Effector memory CD4-positive, alpha-beta T cell (primary cell): ENCODE measurements at regions not wholly inside any gene's neighbourhood (a gene's known extent, or its start where the extent isn't known, plus 50 kb on each side); places are given as distances from the start of the nearest gene placed in this dataset.

Experiments
- DNase-seq, 3 donors: peaks; one replicate each; pipeline ENCODE4 v3.0.0-alpha.2; 2020
- H3K27ac ChIP-seq: 2 replicates; pipeline ENCODE4 v1.7.0; 2013; ENCODE audit warnings: mild to moderate bottlenecking, low read length, moderate library complexity; ENCODE audit not compliant: insufficient read depth, poor library complexity, severe bottlenecking
- H3K27me3 ChIP-seq: replicated peaks from 2 replicates; pipeline ENCODE4 v1.7.0; 2013; ENCODE audit warnings: mild to moderate bottlenecking, low read length; ENCODE audit not compliant: insufficient read depth, control insufficient read depth, poor library complexity, severe bottlenecking
- H3K36me3 ChIP-seq: 2 replicates; pipeline ENCODE4 v1.7.0; 2013; ENCODE audit warnings: mild to moderate bottlenecking, low read length, moderate library complexity; ENCODE audit not compliant: control insufficient read depth, insufficient read depth
- H3K4me1 ChIP-seq: 2 replicates; pipeline ENCODE4 v1.7.0; 2013; ENCODE audit warnings: low read length, mild to moderate bottlenecking; ENCODE audit not compliant: control insufficient read depth, insufficient read depth, poor library complexity, severe bottlenecking
- H3K4me3 ChIP-seq: 2 replicates; pipeline ENCODE4 v1.7.0; 2013; ENCODE audit warnings: low read length, low read depth, mild to moderate bottlenecking; ENCODE audit not compliant: insufficient read depth, poor library complexity, severe bottlenecking
- H3K9me3 ChIP-seq: 2 replicates; pipeline ENCODE4 v1.7.0; 2013; ENCODE audit warnings: mild to moderate bottlenecking, low read length, moderate library complexity; ENCODE audit not compliant: control insufficient read depth

DNA sequence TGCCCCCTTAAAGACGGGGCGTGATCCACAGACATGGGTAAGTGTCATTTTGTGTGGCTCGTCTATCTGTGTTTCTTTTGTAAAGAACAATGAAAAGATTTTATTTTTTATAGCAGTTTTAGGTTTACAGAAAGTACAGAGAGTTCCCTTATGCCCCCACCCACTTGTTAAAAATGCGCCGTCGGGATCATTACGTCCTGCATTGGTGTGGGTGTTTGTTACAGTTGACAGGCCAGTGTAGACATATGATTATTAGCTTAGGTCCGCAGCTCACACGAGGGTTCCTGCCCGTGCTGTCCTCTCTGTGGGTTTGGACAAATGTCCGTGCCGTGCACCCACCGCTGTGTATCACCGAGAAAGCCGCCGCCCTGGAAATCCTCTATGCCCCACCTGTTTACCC, 50.5 kb downstream of the RGS12 start:
- Histone ChIP-seq H3K27me3 (no peaks in the 10 kb centered on the region), H3K27ac (no peak overlapping the region), H3K4me1 (no peaks in the 10 kb centered on the region), H3K4me3 (no peak overlapping the region), H3K9me3 (no peaks in the 10 kb centered on the region), H3K36me3 (no peaks in the 10 kb centered on the region)
- no peak for DNase-seq

DNA sequence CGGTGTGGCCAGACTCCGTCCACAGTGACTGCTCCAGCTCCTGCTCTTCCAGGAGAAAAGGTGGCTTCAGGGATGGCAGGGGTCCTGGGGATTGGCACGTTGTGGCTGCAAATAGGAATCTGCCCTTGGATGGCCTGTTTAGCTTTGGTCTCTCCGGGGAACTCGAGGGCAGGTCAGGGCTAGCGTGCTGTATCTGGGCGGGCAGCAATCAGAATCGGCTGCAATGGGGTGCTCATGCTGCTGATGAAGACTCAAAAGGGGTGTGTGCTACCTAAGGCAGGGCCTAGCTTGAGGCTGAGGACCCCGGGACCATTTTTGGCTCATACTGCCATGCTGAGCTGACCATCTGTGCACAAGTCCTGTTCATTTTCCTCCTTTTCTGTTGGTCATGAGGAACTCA, 51.3 kb downstream of the RGS12 start:
- H3K36me3 ChIP-seq: no peaks in the 10 kb centered on the region
- no peaks in the 10 kb centered on the region for H3K4me1 ChIP-seq
- no peaks in the 10 kb centered on the region for H3K9me3 ChIP-seq
- no peak for DNase-seq
- H3K27ac ChIP-seq: no peak overlapping the region
- H3K27me3 ChIP-seq: no peaks in the 10 kb centered on the region
- no peak overlapping the region for H3K4me3 ChIP-seq

DNA sequence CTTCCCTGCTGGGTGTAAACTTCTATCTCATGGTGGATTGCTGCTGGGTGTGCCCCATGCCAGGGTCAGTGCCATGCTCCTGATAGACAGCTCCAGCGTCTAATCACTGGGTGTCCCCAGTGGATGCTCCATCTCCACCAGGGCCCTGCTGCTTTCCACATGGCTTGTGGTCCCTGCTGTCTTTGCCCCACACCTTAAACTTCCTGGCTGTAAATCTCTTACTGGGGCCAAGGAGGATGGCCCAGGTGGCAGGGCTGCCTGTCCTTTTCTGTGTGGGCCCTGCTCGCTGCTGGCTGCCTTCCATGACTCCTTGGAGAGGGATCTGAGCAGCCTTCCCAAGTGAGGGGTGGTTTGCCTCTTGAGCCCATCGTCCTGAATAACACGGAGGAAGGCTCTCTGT, 51.8 kb downstream of the RGS12 start:
- no peak overlapping the region for H3K27ac ChIP-seq
- H3K9me3 ChIP-seq: no peaks in the 10 kb centered on the region
- no peaks in the 10 kb centered on the region for H3K27me3 ChIP-seq
- no peak for DNase-seq
- H3K36me3 ChIP-seq: no peaks in the 10 kb centered on the region
- H3K4me3 ChIP-seq: no peak overlapping the region
- no peaks in the 10 kb centered on the region for H3K4me1 ChIP-seq

DNA sequence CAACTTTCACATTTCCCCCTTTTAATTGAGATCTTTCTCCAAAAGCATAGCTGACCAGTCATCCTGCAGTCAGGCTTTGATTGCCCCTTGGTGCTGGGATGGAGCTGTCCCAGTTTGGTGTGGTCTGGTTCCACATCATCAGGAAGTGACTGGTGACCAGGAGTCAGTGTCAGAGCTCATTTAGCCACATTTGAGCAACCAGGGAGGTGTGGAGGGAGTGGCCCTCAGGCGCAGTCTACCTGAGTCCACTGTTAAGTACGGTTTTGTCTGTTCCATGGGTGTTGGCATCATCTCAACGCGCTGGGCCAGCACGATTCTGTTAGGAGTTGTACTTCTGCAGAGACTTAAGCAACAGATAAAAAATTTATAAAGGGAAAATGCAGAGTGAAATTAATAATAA, 52.6 kb downstream of the RGS12 start:
- H3K36me3 ChIP-seq: no peaks in the 10 kb centered on the region
- no peaks in the 10 kb centered on the region for H3K4me1 ChIP-seq
- no peak overlapping the region for H3K4me3 ChIP-seq
- DNase-seq: no peak
- no peak overlapping the region for H3K27ac ChIP-seq
- H3K27me3 ChIP-seq: no peaks in the 10 kb centered on the region
- no peaks in the 10 kb centered on the region for H3K9me3 ChIP-seq

DNA sequence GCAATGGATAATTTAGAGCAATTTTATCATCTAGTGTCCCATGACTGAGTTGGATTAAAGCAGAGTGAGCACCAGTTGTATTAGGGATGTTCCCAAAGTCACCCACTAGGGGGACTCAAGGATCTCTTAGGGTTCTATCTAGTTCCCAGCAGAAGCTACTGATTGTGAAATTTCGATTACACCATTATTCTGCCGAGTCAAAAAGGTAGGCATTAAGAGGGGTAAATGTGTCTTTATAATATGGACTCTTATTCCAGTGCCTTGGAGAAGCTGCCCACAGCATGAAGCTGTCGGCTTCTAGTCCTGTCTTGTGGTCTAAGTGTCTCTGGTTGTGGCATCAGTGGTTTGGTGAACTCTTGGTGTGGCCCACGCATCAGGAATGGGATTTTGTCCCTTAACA, 53.3 kb downstream of the RGS12 start:
- Histone ChIP-seq H3K4me3 (no peak overlapping the region), H3K27ac (no peak overlapping the region), H3K9me3 (no peaks in the 10 kb centered on the region), H3K36me3 (no peaks in the 10 kb centered on the region), H3K27me3 (no peaks in the 10 kb centered on the region), H3K4me1 (no peaks in the 10 kb centered on the region)
- peak in 1 of 3 donors; percentile 11 for DNase-seq

DNA sequence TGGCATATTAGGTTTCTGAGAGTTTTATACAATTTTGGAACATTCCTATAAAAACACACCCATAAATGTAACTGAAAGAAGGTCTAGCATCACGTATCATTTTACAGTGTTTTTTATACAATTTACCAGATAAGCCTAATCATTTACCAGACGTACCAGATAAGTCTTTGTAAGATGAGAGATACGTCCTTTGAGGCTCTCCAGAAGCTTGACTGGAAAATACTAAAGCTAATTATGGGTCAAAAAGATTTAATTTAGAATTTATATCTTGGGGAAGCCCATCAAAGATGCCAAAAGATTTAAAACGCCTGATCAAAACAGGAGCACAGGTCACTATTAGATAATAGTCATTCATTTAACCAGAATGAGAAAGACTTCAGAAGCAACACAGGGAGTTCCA, 55.0 kb downstream of the RGS12 start:
- Histone ChIP-seq H3K36me3 (no peaks in the 10 kb centered on the region), H3K4me1 (no peaks in the 10 kb centered on the region), H3K27ac (no peak overlapping the region), H3K4me3 (no peak overlapping the region), H3K27me3 (no peaks in the 10 kb centered on the region), H3K9me3 (no peaks in the 10 kb centered on the region)
- no peak for DNase-seq

DNA sequence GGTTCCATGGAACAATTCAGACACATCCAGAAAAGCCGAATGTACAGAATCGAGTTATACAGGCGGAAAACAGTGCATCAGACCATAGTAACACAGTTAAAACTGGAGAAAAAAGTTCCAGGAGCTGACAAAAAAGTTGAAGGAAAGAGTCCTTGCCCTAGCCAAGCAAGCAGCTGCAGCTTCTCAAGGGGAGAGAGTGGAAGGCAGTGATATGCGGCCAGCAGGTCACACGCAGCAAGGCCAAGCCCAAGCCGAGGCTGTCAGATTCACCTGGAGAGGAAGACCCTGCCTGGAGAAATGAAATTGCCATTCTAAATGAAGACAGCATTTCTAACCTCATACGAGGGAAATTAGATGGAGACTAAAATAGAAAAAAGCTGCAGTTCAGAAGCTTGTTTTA, 55.8 kb downstream of the RGS12 start:
- Histone ChIP-seq H3K36me3 (no peaks in the 10 kb centered on the region), H3K4me3 (no peak overlapping the region)
- DNase-seq: no peak

DNA sequence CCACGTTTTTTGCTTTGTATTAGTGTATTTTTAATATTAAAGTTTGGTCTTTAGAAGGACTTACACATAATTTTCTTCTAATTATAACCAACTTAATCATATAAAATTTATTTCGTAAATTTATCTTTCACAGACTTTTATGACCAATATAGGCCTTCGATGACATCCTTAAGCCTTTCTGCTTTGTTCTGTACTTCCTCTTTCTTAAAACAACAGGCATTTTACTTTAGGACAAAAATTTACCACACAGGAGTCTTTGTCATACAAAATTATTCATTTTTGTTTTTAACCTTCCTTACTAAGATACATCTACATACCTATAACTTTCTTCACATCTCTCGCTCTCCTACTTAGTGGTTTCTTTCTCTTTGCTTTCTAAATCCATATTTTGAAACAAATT, 56.3 kb downstream of the RGS12 start:
- H3K27ac ChIP-seq: no peak overlapping the region
- H3K4me3 ChIP-seq: no peak overlapping the region
- no peaks in the 10 kb centered on the region for H3K36me3 ChIP-seq
- H3K27me3 ChIP-seq: no peaks in the 10 kb centered on the region
- DNase-seq: no peak
- no peaks in the 10 kb centered on the region for H3K4me1 ChIP-seq
- no peaks in the 10 kb centered on the region for H3K9me3 ChIP-seq

More for the DNA sequence above, 55.8 kb downstream of the RGS12 start:
- H3K9me3 ChIP-seq: no peaks in the 10 kb centered on the region
- no peaks in the 10 kb centered on the region for H3K4me1 ChIP-seq
- no peak overlapping the region for H3K27ac ChIP-seq
- H3K27me3 ChIP-seq: no peaks in the 10 kb centered on the region

DNA sequence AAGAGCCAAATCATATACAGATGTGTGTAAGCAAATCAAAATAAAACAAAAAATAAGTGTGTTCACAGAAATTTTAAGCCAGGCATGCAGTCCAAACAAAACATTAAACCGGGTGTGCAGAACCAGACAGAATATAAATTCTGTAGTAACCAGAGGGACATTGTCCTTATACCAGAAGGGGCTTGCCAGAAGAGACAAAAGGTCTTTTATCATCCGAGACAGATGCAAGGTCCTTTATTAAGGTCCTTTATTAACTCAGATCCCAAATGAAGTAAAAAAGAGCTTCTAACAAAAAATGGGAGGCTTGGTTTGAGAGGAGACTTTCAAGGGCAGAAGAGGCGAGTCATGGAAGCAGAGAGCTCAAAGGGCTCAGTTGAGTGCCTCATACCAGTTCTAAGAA, 59.2 kb downstream of the RGS12 start:
- Histone ChIP-seq H3K9me3 (no peaks in the 10 kb centered on the region), H3K27me3 (no peaks in the 10 kb centered on the region), H3K4me3 (no peak overlapping the region), H3K36me3 (no peaks in the 10 kb centered on the region), H3K27ac (no peak overlapping the region), H3K4me1 (no peaks in the 10 kb centered on the region)
- no peak for DNase-seq

DNA sequence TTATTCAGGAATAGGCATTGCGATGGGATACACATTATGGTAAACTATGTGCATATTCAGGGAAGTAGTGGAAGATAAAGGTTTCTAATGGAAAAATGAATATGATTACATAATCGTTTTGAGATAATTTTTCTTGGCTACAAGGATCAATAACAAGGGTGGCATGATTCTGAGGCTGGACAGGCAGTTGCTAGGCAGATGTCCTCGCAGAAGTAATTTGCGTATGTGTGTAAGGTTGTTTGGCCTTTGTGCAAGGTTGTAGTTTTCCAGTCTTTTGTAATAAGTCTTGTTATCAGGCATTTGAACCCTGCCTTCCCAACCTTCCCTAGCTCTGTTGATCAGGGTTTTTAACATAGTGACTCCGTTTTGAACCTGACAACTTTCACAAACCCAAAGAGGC, 59.7 kb downstream of the RGS12 start:
- Histone ChIP-seq H3K4me1 (no peaks in the 10 kb centered on the region), H3K27me3 (no peaks in the 10 kb centered on the region), H3K36me3 (no peaks in the 10 kb centered on the region), H3K27ac (no peak overlapping the region), H3K9me3 (no peaks in the 10 kb centered on the region), H3K4me3 (no peak overlapping the region)
- DNase-seq: no peak
